Lung (tissue), 11 donors: ENCODE measurements at regions not wholly inside any gene's neighbourhood (a gene's known extent, or its start where the extent isn't known, plus 50 kb on each side); places are given as distances from the start of the nearest gene placed in this dataset.

ENCODE experiments used
- ATAC-seq: fragments of 200-7000 bp; cut with Tn5 transposase; one replicate; pipeline ENCODE4 v1.9.1; 2020; ENCODE audit warnings: moderate number of reproducible peaks; ENCODE audit not compliant: insufficient read depth, low FRiP score
- DNase-seq, 3 donors: peaks; one replicate each; pipeline ENCODE4 v3.0.0-alpha.2; 2013 to 2017
- H3K27ac ChIP-seq, 2 donors: one replicate each; pipeline ENCODE4 v1.5.1; 2013; ENCODE audit warnings: mild to moderate bottlenecking in 2 of 2, moderate library complexity in 2 of 2, control low read depth in 1 of 2, inconsistent platforms in 1 of 2, low read depth in 1 of 2, low read length in 1 of 2
- H3K27me3 ChIP-seq, 3 donors: one replicate each; pipeline ENCODE4 v1.5.1; 2013; ENCODE audit warnings: low read length in 2 of 3; ENCODE audit not compliant: control insufficient read depth in 3 of 3, insufficient read depth in 3 of 3
- H3K36me3 ChIP-seq, 4 donors: one replicate each; pipeline ENCODE4 v1.5.1; 2013; ENCODE audit warnings: low read length in 4 of 4, mild to moderate bottlenecking in 1 of 4, moderate library complexity in 1 of 4; ENCODE audit not compliant: control insufficient read depth in 4 of 4, insufficient read depth in 4 of 4
- H3K4me1 ChIP-seq, 5 donors: one replicate each; pipeline ENCODE4 v1.5.1; 2013; ENCODE audit warnings: low read length in 5 of 5, mild to moderate bottlenecking in 2 of 5, moderate library complexity in 1 of 5; ENCODE audit not compliant: control insufficient read depth in 5 of 5, insufficient read depth in 5 of 5
- H3K4me3 ChIP-seq: one replicate; pipeline ENCODE4 v1.5.1; 2013; ENCODE audit warnings: mild to moderate bottlenecking, control low read depth, moderate library complexity
- H3K9ac ChIP-seq, 2 donors: one replicate each; pipeline ENCODE4 v1.5.1; 2013; ENCODE audit warnings: low read length in 2 of 2, control low read depth in 1 of 2; ENCODE audit not compliant: insufficient read depth in 1 of 2
- H3K9me3 ChIP-seq, 4 donors: one replicate each; pipeline ENCODE4 v1.5.1; 2013; ENCODE audit warnings: low read length in 3 of 4, mild to moderate bottlenecking in 1 of 4, moderate library complexity in 1 of 4; ENCODE audit not compliant: control insufficient read depth in 4 of 4, insufficient read depth in 3 of 4
- WGBS, 2 donors: extraction: QIAGEN DNeasy Blood & Tissue Kit; methylation state at CpG; one replicate each; pipeline ENCODE4 v1.1.7; 2013; 5-methylcytosine and 5-hydroxymethylcytosine counted together
- TF ChIP-seq, protein P1 (sequence below): IDR thresholded peaks from 2 replicates; pipeline ENCODE4 v1.5.1; 2012; ENCODE audit warnings: mild to moderate bottlenecking; ENCODE audit errors: control extremely low read depth, extremely low read depth
- donor health status: control.
- donor health status: control.
- donor health status: Bipolar disorder and iron deficiency.
- donor health status: healthy.
- donor health status: DM: yes; HTN: yes; CAD: no.

- H3K4me1 ChIP-seq: no peaks in the 10 kb centered on the region
- H3K27me3 ChIP-seq: no peaks in the 10 kb centered on the region
- no peak for ATAC-seq
- H3K36me3 ChIP-seq: no peaks in the 10 kb centered on the region
- TF ChIP-seq, protein P1, sequence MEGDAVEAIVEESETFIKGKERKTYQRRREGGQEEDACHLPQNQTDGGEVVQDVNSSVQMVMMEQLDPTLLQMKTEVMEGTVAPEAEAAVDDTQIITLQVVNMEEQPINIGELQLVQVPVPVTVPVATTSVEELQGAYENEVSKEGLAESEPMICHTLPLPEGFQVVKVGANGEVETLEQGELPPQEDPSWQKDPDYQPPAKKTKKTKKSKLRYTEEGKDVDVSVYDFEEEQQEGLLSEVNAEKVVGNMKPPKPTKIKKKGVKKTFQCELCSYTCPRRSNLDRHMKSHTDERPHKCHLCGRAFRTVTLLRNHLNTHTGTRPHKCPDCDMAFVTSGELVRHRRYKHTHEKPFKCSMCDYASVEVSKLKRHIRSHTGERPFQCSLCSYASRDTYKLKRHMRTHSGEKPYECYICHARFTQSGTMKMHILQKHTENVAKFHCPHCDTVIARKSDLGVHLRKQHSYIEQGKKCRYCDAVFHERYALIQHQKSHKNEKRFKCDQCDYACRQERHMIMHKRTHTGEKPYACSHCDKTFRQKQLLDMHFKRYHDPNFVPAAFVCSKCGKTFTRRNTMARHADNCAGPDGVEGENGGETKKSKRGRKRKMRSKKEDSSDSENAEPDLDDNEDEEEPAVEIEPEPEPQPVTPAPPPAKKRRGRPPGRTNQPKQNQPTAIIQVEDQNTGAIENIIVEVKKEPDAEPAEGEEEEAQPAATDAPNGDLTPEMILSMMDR: no peak
- no peak for DNase-seq
- 83 to 91% methylated on average over 2 of the region's 2 CpGs for WGBS, 2 donors
- peaks cover 0 to 4% (median 2%) of the 10 kb centered on the region in 4 donors for H3K9me3 ChIP-seq
- no peak overlapping the region for H3K27ac ChIP-seq
- no peak overlapping the region for H3K4me3 ChIP-seq
- H3K9ac ChIP-seq: no peak overlapping the region
Measured at GRCh38 chr3:64932016-64932518, 244.3 kb upstream of the ADAMTS9 start.

DNA sequence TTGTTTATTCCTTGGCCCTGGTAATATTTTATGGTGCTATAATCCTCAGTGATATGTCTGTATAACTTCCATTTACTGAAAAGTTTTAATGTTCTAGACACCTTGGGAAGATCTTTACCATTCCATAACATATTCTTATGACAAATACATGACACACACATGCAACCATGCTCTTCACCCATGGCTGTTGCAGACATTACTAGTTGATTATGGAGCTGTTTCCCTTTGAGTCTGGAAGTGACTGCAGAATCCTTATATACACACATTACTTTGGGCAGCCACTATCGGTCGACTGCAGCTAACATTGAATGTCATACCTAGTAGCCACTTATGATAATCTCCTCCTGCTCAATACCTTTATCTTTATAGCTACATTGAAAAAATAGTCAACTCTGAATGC lies 243.1 kb upstream of the ADAMTS9 start:
- Histone ChIP-seq H3K4me3 (no peak overlapping the region), H3K27ac (no peak overlapping the region), H3K27me3 (no peaks in the 10 kb centered on the region), H3K36me3 (no peaks in the 10 kb centered on the region), H3K9ac (no peak overlapping the region), H3K9me3 (peaks cover 0 to 4% (median 2%) of the 10 kb centered on the region in 4 donors), H3K4me1 (peaks cover 0 to 1% (median 0%) of the 10 kb centered on the region in 5 donors)
- no peak for ATAC-seq
- 61 to 89% methylated on average over 2 of the region's 2 CpGs for WGBS, 2 donors
- TF ChIP-seq, protein P1: no peak
- DNase-seq: no peak

DNA sequence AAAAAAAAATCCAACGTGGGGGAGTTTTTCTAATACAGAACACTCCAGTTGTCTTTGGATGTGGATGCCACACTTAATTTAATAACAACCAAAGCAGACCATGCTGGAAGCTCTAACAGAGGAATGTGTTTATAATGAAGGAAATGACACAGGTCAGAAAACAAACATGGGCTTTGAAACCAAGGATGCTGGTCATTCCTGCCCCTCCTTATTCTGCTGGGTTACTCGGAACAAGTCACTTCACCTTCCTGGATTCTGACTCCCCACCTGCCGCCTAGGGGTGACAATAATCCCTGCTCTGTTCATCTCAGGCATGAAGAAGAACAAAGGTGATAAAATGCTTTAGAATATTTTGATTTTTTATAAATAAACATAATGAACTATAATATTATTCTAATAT lies 240.9 kb upstream of the ADAMTS9 start:
- DNase-seq: peak in 1 of 3 donors; percentile 39
- Histone ChIP-seq H3K27ac (peak overlapping the region in 1 of 2 donors; percentile 47), H3K4me1 (peaks cover 0 to 4% (median 0%) of the 10 kb centered on the region in 5 donors), H3K4me3 (no peak overlapping the region), H3K36me3 (peaks cover 0 to 1% (median 0%) of the 10 kb centered on the region in 4 donors), H3K9me3 (peaks cover 0 to 4% (median 2%) of the 10 kb centered on the region in 4 donors), H3K27me3 (no peaks in the 10 kb centered on the region), H3K9ac (no peak overlapping the region)
- TF ChIP-seq, protein P1: no peak
- no peak for ATAC-seq
- 67 to 73% methylated on average over 3 of the region's 3 CpGs for WGBS, 2 donors

- WGBS, 2 donors: 71 to 86% methylated on average over 3 of the region's 3 CpGs
- no peak for ATAC-seq
- H3K4me3 ChIP-seq: no peak overlapping the region
Measured at GRCh38 chr3:64927689-64928088, 239.9 kb upstream of the ADAMTS9 start.

More at GRCh38 chr3:64927689-64928088, 239.9 kb upstream of the ADAMTS9 start:
- peaks cover 0 to 4% (median 0%) of the 10 kb centered on the region in 5 donors for H3K4me1 ChIP-seq
- no peaks in the 10 kb centered on the region for H3K27me3 ChIP-seq
- peaks cover 0 to 1% (median 0%) of the 10 kb centered on the region in 4 donors for H3K36me3 ChIP-seq
- DNase-seq: peak in 1 of 3 donors; percentile 41
- no peak overlapping the region for H3K9ac ChIP-seq
- TF ChIP-seq, protein P1: no peak
- peaks cover 0 to 2% (median 0%) of the 10 kb centered on the region in 4 donors for H3K9me3 ChIP-seq
- H3K27ac ChIP-seq: no peak overlapping the region
